COLO668 (cell line): ENCODE measurements at regions not wholly inside any gene's neighbourhood (a gene's known extent, or its start where the extent isn't known, plus 50 kb on each side); places are given as distances from the start of the nearest gene placed in this dataset.
"Not testable (repeated sequence)": the region's sequence is repeated elsewhere in the genome, so short reads cannot be mapped to it uniquely, and the experiment has no call there.

Experiments
- DNase-seq: peaks from one replicate; lab custom pipeline; 2025; ENCODE audit not compliant: unreplicated experiment; lab: John Stamatoyannopoulos, UW

DNA sequence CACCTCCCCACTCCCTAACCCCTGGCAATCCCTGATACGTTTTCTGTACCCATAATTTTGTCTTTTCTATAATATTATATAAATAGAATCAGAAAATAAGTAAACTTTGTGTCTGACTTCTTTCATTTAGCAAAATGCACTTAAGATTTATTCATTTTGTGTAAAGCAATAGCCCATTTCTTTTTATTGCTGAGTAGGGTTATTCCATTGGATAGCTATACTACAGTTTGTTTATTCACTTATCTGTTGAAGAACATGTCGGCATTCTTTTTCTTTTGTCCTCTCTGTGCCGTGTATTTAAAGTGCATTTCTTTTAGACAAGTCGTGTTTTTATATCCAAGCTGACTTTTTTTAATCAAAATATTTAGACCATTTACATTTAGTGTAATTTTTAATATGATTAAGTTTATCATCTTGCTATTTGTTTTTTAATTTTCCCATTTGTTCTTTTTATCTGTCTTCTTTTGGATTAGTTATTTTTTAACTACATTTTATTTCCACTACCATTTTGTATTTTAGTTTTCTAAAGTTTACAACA, 176.4 kb upstream of the TSHZ3 start:
- no peak for DNase-seq

DNA sequence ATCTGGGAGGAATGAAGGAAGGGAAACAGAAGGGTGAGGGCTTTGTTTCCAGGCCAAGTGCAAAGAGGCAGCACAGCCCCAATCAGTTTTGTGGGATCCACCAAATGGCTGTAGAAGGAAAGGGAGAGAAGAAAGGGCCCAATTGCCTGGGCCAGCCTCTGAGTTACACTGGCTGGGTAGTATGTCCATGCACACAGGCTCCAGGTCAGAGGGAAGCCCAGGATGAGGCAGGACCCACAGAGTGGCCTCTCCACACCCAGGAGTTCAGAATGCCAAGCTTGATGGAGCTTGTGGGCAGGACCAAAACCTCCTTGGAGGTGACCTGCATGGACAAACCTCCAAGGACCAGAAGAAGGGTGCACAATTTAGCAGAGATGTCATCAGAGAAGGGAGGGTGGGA, 178.2 kb upstream of the TSHZ3 start:
- DNase-seq = no peak

DNA sequence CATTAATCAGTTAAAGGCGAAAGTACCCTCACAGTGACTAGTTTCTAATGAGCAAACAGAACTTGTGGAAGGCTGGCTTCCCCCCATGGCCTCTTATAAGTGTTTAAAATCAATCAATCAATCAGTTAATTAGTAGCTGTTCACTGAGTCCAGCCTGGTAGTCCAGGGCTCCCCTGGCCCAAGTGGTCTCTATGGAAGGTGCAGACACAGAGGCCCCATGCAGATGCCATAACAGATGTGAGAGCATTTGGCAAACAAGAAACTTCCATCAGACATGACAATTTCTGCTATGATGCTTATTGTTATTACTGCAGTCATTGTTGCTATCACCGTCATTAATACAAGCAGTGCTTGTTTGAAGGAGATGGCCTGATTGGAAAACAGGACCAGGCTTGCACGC, 179.0 kb upstream of the TSHZ3 start:
- DNase-seq = no peak

DNA sequence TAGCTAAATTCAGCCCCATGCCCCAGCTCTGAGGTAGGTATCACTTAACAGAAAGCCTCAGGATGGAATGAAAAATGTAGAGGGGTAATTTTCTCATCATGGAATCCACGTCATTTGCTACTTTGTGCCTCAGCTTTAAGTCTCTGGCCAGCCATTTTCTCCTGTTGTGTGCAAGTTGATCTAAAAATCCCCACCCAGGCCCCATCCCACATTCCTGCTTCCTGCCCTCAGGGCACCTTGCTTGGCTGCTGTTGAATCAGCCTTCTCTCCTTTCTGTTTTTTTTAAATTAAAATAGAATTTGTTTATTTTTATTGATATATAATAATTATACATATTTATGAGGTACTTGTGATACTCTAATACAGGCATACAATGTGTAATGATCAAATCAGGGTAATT, 179.9 kb upstream of the TSHZ3 start:
- no peak for DNase-seq

DNA sequence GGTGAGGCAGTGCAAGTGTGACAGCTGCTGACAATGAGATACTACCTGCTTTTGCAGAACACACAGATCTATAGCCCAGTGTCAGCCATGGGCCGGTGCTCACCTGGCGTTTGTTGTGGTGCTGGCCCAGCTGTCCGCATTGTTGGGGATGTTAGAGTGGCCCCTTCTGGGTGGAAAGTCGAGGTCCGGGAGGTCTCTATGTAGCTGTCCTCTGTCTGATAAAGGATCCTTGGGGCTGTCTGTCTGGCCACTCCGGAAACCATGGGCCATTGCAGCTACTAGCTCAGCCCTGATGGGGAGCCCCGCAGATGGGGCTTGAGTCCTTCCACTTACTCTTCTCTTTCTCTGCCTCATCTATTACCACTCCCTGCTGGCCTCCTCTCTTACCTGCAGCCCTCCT, 181.5 kb upstream of the TSHZ3 start:
- DNase-seq = no peak

DNA sequence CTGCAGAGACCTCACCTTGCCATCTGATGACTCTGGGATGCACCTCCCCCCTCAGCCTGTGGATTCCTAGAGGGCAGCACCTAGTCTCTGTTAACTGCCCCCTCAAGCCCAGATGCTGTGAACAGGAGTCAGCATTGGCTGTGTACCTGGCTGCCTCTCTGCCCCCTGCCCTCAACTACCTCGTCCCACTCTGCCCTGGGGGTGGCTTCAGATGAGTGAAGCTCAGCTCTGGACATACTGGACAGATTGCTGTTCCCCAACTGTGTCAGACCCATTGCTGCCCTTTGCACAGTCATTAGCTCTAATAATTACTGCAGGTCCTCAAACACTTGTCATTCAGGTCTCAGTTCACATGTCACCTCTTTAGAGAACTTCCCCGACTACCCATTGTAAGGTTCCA, 182.1 kb upstream of the TSHZ3 start:
- no peak for DNase-seq

DNA sequence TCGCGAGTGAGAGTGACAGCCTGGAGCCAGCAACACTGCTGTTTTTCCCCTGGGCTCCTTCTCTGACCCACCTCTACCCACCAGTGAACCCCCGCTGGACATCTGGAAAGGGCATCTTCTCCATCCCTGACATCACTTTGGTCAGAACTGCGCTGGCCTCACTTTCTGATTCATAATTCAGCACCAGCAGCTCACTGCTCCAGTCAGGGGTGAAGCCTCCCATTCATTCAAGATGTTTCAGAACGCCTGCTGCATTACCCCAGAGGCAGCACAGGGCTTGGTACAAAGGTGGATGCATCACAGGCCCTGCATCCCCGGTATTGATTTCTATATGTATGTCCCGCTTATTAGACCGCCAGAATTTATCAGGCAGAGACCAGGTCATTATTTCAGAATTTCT, 182.8 kb upstream of the TSHZ3 start:
- DNase-seq = no peak

DNA sequence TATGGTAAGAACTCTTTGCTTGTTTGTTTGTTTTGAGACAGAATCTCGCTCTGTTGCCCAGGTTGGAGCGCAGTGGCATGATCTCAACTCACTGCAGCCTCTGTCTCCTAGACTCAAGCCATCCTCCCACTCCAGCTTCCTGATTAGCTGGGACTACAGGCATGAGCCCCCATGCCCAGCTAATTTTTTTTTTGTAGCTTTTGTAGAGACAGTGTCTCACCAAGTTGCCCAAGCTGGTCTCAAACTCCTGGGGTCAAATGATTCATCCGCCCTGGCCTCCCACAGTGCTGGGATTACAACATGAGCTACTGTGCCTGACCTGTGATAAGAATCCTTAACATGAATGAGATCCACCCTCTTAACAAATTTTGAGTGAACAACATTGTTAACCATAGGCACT, 183.9 kb upstream of the TSHZ3 start:
- DNase-seq = no peak

DNA sequence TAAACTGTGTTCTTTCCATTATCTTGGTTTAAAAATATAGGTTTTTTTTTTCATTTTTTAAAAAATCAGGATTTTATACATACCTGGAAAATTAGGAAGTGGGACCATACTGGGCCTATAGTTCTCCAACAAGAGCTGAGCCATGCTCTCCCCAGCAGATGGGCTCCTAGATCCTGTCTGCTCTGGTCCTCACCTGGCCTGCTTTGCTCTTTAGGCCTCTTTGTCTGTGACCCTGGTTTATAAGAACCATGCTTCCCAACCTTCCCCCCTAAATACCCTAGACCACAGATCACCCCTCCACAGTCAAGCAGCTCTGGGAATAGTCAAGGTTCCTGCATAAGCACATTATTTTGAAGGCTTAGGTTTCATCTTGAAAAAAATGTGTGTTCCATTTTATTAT, 185.0 kb upstream of the TSHZ3 start:
- DNase-seq = no peak

DNA sequence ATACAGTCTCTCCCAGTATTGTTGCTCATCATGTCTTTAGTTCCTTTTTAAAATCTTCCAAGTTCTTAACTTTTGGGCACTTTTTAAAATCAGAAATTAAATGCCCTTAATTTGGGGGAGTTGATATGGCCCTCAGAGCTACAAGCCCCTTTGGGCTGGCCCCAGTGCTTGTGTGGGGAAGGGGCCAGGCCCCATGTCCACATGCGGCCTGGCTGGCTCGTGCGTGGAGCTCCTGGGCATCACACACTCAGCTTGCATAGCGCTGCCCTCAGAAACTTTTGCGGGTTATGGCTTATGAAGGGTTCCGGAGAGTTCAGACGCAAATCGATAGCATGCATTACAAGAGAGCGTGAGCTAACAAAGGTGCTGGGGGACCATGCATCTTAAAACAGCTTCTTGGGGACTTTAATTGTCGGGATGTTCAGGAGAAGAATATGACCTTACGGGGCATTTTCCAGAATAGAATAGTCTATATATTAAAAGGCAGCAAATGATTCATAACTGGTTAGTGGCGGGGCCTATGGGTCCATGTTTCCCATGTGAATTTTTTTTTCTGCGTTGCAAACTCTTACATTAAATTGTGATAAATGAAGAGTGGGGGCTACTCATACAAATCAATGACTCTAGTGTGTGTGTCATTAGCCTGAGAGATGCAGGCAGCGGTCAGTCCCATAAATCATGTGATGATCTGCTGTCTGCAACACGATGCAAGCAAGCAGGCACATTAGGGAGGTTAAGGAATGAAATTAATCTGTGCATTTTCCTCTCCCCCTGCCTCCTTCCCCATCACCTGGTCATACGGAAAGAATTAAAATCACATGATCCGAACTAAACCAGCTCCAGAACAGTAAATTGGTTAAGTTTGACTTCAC, 185.8 kb upstream of the TSHZ3 start:
- DNase-seq = no peak

DNA sequence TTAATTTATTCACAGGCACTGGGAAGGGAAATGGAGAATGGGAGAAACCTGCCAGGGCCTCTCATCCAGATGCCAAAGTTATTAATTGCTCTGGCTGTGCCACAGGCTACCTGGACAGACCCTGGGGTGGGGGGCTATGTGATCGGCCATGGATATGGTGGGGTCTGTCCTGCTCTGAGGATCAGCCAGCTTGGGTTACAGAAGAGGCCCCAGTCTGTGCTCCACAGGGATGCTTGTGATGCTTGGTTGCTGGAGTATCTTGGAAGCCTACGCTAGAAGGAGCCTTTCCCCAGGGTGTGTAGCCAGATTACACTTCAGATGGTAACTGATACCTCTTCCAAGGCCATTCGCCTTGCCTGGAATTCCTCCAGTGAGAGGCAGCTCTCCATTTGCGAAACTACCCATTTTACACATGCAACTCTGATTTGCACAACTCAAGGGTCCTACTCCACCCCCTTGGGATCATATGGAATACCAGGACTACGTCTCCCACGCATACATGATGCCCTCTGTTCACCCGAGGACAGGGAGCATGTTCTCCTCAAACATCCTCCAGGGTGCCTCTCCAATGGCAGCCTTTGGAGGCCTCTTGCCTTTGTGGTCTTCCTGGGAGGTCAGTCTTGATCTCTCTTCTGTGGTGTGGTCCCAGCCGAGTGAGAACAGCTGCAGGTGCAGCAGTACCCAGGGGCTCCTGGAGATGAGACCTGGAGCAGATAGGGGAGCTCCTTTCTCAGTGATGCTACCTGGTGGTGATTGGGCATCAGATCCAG, 186.6 kb upstream of the TSHZ3 start:
- DNase-seq = no peak

DNA sequence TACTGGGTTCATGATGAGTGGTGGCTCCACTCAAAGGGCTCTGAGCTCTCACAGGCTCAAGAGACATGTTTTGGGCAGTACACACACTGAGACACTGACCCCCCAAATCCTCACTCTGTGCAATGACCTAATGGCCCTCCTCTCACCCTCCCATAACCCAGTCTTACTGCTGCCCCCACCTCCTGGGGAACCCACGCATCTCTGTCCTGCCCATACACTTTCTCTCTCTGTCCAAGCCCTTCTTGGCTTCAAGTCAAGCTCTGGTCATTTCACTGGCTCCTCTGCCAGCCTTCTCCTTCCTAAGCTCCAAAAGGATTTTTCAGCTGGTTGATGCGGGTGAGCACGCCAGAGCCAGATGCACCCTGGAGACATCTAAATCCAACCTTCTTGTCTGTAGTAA, 187.9 kb upstream of the TSHZ3 start:
- no peak for DNase-seq

DNA sequence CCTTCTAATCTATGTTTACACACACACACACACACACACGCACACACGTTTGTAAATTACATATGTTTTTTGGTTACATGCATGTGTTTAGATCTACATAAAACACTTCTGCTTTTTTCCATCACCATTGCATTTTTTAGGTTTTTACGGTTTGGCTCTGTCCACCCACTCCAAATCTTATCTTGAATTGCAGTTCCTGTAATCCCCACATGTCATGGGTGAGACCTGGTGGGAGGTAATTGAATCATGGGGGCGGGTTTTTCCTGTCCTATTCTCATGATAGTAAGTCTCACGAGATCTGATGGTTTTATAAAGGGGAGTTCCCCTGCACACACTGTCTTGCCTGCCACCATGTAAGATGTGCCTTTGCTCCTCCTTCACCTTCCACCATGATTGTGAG, 188.7 kb upstream of the TSHZ3 start:
- DNase-seq = not testable (repeated sequence)

DNA sequence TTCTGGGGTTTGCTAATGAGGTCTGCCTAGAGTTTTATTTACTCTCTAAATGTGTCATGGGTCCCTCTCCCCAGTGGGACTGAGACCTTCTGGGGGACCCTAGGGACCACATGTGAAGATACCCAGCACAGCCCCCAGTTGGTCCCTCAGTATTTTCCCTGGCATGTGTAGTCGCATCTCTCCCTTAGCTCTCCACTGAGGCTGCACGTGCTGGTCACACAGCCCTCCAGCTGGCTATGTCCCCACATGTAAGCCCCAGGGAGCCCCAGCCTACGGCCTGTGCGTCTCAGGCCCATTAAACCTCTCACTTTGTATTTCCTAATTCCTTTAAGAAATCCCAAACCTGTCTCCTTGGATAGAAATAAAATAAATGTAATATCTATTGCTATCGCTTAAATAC, 189.6 kb upstream of the TSHZ3 start:
- no peak for DNase-seq

DNA sequence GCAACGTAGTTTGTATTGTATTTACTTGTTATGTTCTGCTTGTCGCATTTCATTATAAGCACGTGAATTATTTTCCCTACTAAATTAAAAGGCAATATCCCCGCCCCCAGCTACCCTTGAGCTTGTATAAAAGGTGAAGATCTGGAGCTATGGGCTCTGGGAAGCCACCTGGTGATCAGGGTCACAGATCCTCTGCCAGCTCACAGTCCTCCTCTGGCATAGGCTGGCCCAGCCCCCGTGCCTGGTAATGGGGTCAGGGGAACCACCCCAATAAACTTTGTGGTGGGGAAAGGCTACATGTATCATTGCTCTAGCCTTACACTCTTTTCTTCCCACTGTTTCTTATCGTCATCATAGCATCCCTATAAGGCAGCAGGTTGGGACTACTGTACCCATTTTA, 190.2 kb upstream of the TSHZ3 start:
- no peak for DNase-seq

DNA sequence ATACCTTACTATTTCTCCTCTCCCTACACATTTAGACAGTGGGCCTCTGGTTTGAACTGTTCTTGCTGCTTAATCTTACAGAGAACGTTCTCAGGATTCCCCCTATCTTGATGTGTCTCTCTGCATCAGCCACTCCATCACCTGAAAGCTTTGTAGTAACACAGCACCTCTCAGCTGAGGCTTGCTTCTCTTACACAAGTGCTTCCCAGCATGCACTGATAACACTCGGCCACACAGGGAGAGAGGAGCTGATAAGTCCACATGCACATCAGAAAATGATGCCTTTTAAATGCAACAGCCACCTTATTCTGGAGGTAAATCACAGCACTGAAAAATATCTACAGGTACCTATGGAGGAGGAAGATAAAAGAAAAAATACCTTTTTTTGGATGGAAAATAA, 192.2 kb upstream of the TSHZ3 start:
- DNase-seq = no peak

DNA sequence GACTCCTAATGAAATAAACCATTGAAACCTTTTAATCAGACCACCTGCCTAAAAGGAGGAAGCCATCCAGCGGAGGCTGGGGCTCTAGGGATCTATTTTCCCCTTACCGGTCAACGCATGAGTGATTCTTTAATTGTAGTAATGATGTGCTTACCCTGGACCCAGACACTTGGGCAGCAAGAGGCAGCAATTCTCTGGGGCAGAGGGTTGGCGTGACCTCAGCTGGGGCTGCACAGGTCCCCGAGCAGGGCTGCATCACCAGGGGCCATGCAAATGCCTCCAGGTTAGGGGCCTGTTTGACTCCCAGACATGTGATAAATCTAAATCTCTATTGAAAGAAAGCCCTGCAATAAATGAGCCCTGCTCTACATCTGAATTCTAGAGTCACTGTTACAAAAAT, 194.2 kb upstream of the TSHZ3 start:
- DNase-seq = no peak

DNA sequence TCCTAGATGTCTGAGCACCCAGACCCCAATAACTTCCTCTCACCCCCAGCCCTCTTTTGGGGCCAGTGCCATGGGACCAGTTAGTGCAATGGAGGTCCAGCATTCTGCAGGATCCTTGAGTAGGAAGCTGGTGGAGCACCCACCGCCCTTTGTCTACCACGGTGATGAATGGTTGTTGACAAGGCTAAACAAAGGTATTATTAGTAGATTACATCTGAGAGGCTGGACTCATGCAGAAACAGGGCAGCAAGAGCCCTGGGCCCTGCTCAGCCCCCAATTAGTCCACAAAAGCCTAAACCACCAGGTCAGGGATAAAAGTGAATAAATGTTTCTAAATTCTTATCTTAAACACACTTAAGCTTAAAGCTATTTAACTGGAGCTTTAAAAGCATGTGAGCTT, 196.5 kb upstream of the TSHZ3 start:
- DNase-seq = no peak

DNA sequence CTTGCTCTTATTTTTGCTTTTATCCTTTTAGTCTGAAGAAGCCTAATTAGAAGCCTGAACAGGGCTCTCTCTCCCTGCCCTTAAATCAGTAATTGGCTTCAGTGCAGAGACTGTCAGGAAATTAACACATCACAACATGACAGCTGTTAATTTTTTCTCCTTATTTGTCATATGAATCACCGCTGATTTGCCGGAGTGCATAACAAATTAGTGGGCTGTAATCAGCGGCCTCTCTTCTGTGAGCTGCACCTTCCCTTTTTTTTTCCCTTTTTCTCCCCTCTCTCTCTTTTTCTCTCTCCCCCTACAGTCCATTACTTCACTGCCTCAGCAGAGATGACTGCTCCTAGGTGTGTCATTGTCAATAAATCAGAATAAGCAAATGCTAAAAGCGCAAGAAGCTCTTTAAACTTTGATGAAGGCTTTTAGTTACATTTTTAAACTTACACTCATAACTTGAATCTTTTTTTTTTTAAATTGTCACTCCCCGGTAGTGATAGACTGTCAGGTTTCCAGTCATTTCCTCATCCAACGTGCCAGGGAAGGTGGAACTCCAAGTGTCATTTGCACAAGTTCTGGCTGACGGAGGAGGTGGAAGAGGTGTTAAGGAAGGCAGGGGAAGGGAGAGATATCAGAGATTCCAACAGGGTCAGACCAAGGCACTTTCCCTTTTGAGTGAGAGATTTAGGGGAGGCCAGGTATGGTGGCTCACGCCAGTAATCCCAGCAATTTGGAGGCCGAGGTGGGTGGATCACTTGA, 197.1 kb upstream of the TSHZ3 start:
- DNase-seq = no peak

DNA sequence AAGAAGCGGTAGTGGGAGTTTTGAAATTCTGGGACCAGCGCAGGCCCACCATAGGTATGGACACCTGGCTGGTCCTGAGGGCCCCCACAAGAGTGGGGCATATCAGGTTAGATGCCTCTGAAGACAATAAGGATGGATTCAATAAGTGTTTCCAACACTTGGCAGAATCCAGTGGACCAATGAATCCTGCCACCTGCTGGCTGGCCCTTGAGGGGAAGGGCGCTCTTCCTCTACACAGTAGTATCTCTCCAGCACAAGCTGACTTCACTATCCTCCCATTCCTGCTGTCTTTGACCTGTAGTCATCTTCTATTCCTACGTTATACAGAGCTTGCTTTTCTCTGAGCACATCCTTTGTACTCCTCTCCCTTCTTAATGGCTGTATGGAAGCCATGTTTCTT, 199.7 kb upstream of the TSHZ3 start:
- no peak for DNase-seq

DNA sequence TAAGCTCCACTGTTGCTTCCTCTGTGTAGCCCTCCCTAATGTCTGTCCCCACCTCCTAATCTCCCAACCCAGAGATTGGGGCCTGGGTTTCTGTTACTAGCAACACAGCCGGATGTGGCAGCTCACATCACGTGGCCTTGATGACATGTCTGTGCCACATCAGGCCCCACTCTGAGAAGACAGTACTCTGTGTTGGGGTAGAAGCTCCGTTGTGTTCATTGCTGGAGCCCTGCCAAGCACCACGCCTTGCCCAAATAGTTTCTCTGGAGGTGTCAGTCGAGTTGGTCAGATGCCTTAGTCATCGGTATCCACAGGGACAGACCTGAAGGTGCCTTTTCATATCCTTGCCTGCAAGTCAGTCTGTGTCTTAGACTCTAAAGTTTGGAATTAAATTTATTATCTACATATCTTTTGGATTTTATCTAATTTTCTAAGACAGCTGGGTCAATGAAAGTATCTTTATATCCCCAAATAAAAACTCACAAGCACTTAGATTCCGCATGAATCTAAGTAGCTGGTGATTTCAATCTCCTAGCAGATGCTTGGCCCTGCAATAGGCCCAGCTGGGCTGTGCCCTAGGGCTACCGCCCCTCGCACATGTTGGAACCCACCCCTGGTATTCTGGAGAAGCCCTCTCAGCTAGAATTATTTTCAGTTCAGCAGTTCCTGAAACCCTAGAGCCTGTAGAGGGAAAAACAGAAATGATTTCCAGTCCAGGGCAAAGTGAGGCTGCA, 204.0 kb upstream of the TSHZ3 start:
- peak; percentile 1 for DNase-seq
